Immature natural killer cell (primary cell): ENCODE measurements at regions not wholly inside any gene's neighbourhood (a gene's known extent, or its start where the extent isn't known, plus 50 kb on each side); places are given as distances from the start of the nearest gene placed in this dataset.

Experiments
- DNase-seq, 3 donors: peaks; one replicate each; pipeline ENCODE4 v3.0.0; 2022; ENCODE audit warnings: mixed read lengths in 1 of 3
- H3K27ac Mint-ChIP-seq, 6 donors: one replicate each; pipeline ENCODE4 v1.8.0; 2020; ENCODE audit warnings: mixed read lengths in 6 of 6, mild to moderate bottlenecking in 5 of 6, inconsistent platforms in 4 of 6, moderate library complexity in 3 of 6
- H3K27me3 Mint-ChIP-seq, 3 donors: one replicate each; pipeline ENCODE4 v1.8.0; 2020 to 2021; ENCODE audit warnings: low read depth in 3 of 3, mild to moderate bottlenecking in 3 of 3, mixed read lengths in 3 of 3, moderate library complexity in 3 of 3, inconsistent platforms in 1 of 3
- H3K36me3 Mint-ChIP-seq, 3 donors: one replicate each; pipeline ENCODE4 v1.8.0; 2020; ENCODE audit warnings: mixed read lengths in 3 of 3, inconsistent platforms in 2 of 3, mild to moderate bottlenecking in 2 of 3
- H3K4me1 Mint-ChIP-seq, 2 donors: one replicate each; pipeline ENCODE4 v1.8.0; 2020; ENCODE audit warnings: inconsistent platforms in 2 of 2, mild to moderate bottlenecking in 2 of 2, mixed read lengths in 2 of 2, moderate library complexity in 1 of 2
- H3K4me3 Mint-ChIP-seq, 5 donors: one replicate each; pipeline ENCODE4 v1.8.0; 2020; ENCODE audit warnings: mild to moderate bottlenecking in 5 of 5, mixed read lengths in 5 of 5, inconsistent platforms in 3 of 5, moderate library complexity in 3 of 5
- H3K9me3 Mint-ChIP-seq, 6 donors: one replicate each; pipeline ENCODE4 v1.8.0; 2020; ENCODE audit warnings: mild to moderate bottlenecking in 6 of 6, mixed read lengths in 6 of 6, inconsistent platforms in 4 of 6, moderate library complexity in 3 of 6

- Mint-ChIP-seq H3K9me3 (no peaks in the 10 kb centered on the region), H3K27me3 (peaks cover 5 to 16% (median 9%) of the 10 kb centered on the region in 3 donors), H3K27ac (peak overlapping the region; percentile 95 to 99 (median 98)), H3K4me1 (peaks cover 8 to 25% of the 10 kb centered on the region in 2 donors), H3K36me3 (peaks cover 4 to 7% (median 4%) of the 10 kb centered on the region in 3 donors), H3K4me3 (peak overlapping the region; percentile 83 to 89 (median 88))
- no peak for DNase-seq
Measured at GRCh38 chrX:46447384-46447783, 97.8 kb downstream of the ZNF674 start.

GRCh38 chrX:46446727-46447378, 98.4 kb downstream of the ZNF674 start:
- peak; percentile 91 to 92 (median 91) for DNase-seq
- H3K27ac Mint-ChIP-seq = peak overlapping the region; percentile 95 to 99 (median 98)
- peaks cover 5 to 16% (median 6%) of the 10 kb centered on the region in 3 donors for H3K27me3 Mint-ChIP-seq
- H3K36me3 Mint-ChIP-seq = peaks cover 0 to 3% (median 0%) of the 10 kb centered on the region in 3 donors
- no peaks in the 10 kb centered on the region for H3K9me3 Mint-ChIP-seq
- peaks cover 8 to 25% of the 10 kb centered on the region in 2 donors for H3K4me1 Mint-ChIP-seq
- peak overlapping the region; percentile 83 to 89 (median 88) for H3K4me3 Mint-ChIP-seq

GRCh38 chrX:46444011-46444410, 101.2 kb downstream of the ZNF674 start:
- Mint-ChIP-seq H3K4me1 (peaks cover 8 to 24% of the 10 kb centered on the region in 2 donors), H3K36me3 (no peaks in the 10 kb centered on the region)
- no peak for DNase-seq

GRCh38 chrX:46436744-46437143, 108.5 kb downstream of the ZNF674 start:
- H3K4me1 Mint-ChIP-seq = no peaks in the 10 kb centered on the region
- H3K27ac Mint-ChIP-seq = no peak overlapping the region
- peaks cover 0 to 3% (median 0%) of the 10 kb centered on the region in 3 donors for H3K27me3 Mint-ChIP-seq
- H3K36me3 Mint-ChIP-seq = no peaks in the 10 kb centered on the region
- H3K9me3 Mint-ChIP-seq = no peaks in the 10 kb centered on the region
- DNase-seq = no peak
- no peak overlapping the region for H3K4me3 Mint-ChIP-seq

More at GRCh38 chrX:46444011-46444410, 101.2 kb downstream of the ZNF674 start:
- no peak overlapping the region for H3K27ac Mint-ChIP-seq
- peaks cover 6 to 15% (median 7%) of the 10 kb centered on the region in 3 donors for H3K27me3 Mint-ChIP-seq
- H3K9me3 Mint-ChIP-seq = no peaks in the 10 kb centered on the region
- no peak overlapping the region for H3K4me3 Mint-ChIP-seq

GRCh38 chrX:46433892-46434291, 111.3 kb downstream of the ZNF674 start:
- Mint-ChIP-seq H3K4me3 (no peak overlapping the region), H3K27ac (no peak overlapping the region), H3K36me3 (no peaks in the 10 kb centered on the region)

GRCh38 chrX:46408553-46409407, 136.4 kb downstream of the ZNF674 start:
- DNase-seq = peak; percentile 33 to 46 (median 45)
- Mint-ChIP-seq H3K36me3 (no peaks in the 10 kb centered on the region), H3K27me3 (peaks cover 0 to 3% (median 0%) of the 10 kb centered on the region in 3 donors), H3K27ac (no peak overlapping the region), H3K9me3 (no peaks in the 10 kb centered on the region), H3K4me3 (no peak overlapping the region), H3K4me1 (no peaks in the 10 kb centered on the region)

More at GRCh38 chrX:46433892-46434291, 111.3 kb downstream of the ZNF674 start:
- Mint-ChIP-seq H3K4me1 (no peaks in the 10 kb centered on the region), H3K9me3 (no peaks in the 10 kb centered on the region), H3K27me3 (peaks cover 2 to 3% (median 3%) of the 10 kb centered on the region in 3 donors)
- no peak for DNase-seq

- Mint-ChIP-seq H3K4me1 (no peaks in the 10 kb centered on the region), H3K27me3 (peaks cover 0 to 2% (median 0%) of the 10 kb centered on the region in 3 donors), H3K36me3 (no peaks in the 10 kb centered on the region), H3K27ac (no peak overlapping the region), H3K9me3 (no peaks in the 10 kb centered on the region), H3K4me3 (no peak overlapping the region)
- DNase-seq = no peak
Measured at GRCh38 chrX:46407753-46408130, 137.5 kb downstream of the ZNF674 start.

GRCh38 chrX:46407036-46407752, 138.0 kb downstream of the ZNF674 start:
- Mint-ChIP-seq H3K36me3 (no peaks in the 10 kb centered on the region), H3K27ac (no peak overlapping the region), H3K4me1 (no peaks in the 10 kb centered on the region), H3K4me3 (no peak overlapping the region), H3K9me3 (no peaks in the 10 kb centered on the region), H3K27me3 (peaks cover 0 to 2% (median 0%) of the 10 kb centered on the region in 3 donors)
- DNase-seq = no peak

- Mint-ChIP-seq H3K27me3 (peaks cover 0 to 6% (median 0%) of the 10 kb centered on the region in 3 donors), H3K27ac (no peak overlapping the region), H3K4me1 (no peaks in the 10 kb centered on the region), H3K9me3 (no peaks in the 10 kb centered on the region), H3K36me3 (no peaks in the 10 kb centered on the region), H3K4me3 (no peak overlapping the region)
- no peak for DNase-seq
Measured at GRCh38 chrX:46404774-46405173, 140.4 kb downstream of the ZNF674 start.

- H3K4me1 Mint-ChIP-seq = no peaks in the 10 kb centered on the region
- H3K27me3 Mint-ChIP-seq = peaks cover 0 to 5% (median 1%) of the 10 kb centered on the region in 3 donors
- H3K36me3 Mint-ChIP-seq = no peaks in the 10 kb centered on the region
- no peak overlapping the region for H3K4me3 Mint-ChIP-seq
- H3K9me3 Mint-ChIP-seq = no peaks in the 10 kb centered on the region
- no peak overlapping the region for H3K27ac Mint-ChIP-seq
- no peak for DNase-seq
Measured at GRCh38 chrX:46400530-46401443, 144.4 kb downstream of the ZNF674 start.

- H3K9me3 Mint-ChIP-seq = no peaks in the 10 kb centered on the region
- H3K4me1 Mint-ChIP-seq = no peaks in the 10 kb centered on the region
- no peak overlapping the region for H3K4me3 Mint-ChIP-seq
- H3K27me3 Mint-ChIP-seq = peaks cover 0 to 5% (median 1%) of the 10 kb centered on the region in 3 donors
- no peak overlapping the region for H3K27ac Mint-ChIP-seq
- no peak for DNase-seq
- H3K36me3 Mint-ChIP-seq = no peaks in the 10 kb centered on the region
Measured at GRCh38 chrX:46398874-46399273, 146.3 kb downstream of the ZNF674 start.

GRCh38 chrX:46398126-46398525, 147.1 kb downstream of the ZNF674 start:
- H3K9me3 Mint-ChIP-seq = no peaks in the 10 kb centered on the region
- no peak for DNase-seq
- H3K36me3 Mint-ChIP-seq = no peaks in the 10 kb centered on the region
- H3K27ac Mint-ChIP-seq = no peak overlapping the region
- peaks cover 0 to 8% (median 1%) of the 10 kb centered on the region in 3 donors for H3K27me3 Mint-ChIP-seq
- H3K4me3 Mint-ChIP-seq = no peak overlapping the region
- no peaks in the 10 kb centered on the region for H3K4me1 Mint-ChIP-seq

GRCh38 chrX:46386511-46386910, 158.7 kb downstream of the ZNF674 start:
- peaks cover 0 to 5% (median 0%) of the 10 kb centered on the region in 3 donors for H3K27me3 Mint-ChIP-seq
- peaks cover 0 to 3% (median 0%) of the 10 kb centered on the region in 3 donors for H3K36me3 Mint-ChIP-seq
- no peaks in the 10 kb centered on the region for H3K9me3 Mint-ChIP-seq
- H3K27ac Mint-ChIP-seq = no peak overlapping the region
- H3K4me3 Mint-ChIP-seq = no peak overlapping the region
- no peaks in the 10 kb centered on the region for H3K4me1 Mint-ChIP-seq
- no peak for DNase-seq
